ENCODE measurements at regions not wholly inside any gene's neighbourhood (a gene's known extent, or its start where the extent isn't known, plus 50 kb on each side); places are given as distances from the start of the nearest gene placed in this dataset.
"Not testable (repeated sequence)": the region's sequence is repeated elsewhere in the genome, so short reads cannot be mapped to it uniquely, and the experiment has no call there.

DNA sequence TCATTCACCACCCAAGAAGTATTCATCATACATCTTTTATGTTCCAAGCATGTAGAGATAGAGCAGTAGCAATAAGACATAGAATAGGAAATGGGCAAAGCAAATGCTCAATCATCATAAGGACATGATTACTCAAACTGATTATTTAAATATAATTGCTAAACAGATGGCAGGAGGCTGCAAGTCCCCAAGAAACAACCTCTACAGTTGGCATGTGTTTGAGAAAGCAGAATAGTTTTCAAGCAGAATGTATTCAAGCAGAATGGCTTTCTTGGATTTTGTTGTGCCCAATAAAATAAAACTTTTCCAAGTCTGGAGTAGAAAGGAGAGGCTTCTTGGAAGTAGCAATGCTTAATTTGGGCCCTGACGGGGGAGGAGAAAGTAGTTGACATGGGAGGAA lies 86.5 kb upstream of the SYN3 start:
- H3K36me3 ChIP-seq (ENCODE audit: low read depth), result no peaks in the 10 kb centered on the region
- H3K4me1 ChIP-seq (ENCODE audit: insufficient read depth, poor library complexity, severe bottlenecking), result no peaks in the 10 kb centered on the region
- no peaks in the 10 kb centered on the region for H3K27me3 ChIP-seq (ENCODE audit: insufficient read depth, poor library complexity, severe bottlenecking)
- H3K27ac ChIP-seq (ENCODE audit: poor library complexity, severe bottlenecking), result no peak overlapping the region
- no peaks in the 10 kb centered on the region for H3K9me3 ChIP-seq (ENCODE audit: severe bottlenecking)
- H3K4me3 ChIP-seq (ENCODE audit: severe bottlenecking), result no peak overlapping the region
- no peak for DNase-seq (ENCODE audit: low spot score)
- no peak for ATAC-seq (ENCODE audit: low read depth)
- no peak for TF ChIP-seq CTCF (IDR thresholded peaks at IDR 0.05; ENCODE audit: poor library complexity, severe bottlenecking)

DNA sequence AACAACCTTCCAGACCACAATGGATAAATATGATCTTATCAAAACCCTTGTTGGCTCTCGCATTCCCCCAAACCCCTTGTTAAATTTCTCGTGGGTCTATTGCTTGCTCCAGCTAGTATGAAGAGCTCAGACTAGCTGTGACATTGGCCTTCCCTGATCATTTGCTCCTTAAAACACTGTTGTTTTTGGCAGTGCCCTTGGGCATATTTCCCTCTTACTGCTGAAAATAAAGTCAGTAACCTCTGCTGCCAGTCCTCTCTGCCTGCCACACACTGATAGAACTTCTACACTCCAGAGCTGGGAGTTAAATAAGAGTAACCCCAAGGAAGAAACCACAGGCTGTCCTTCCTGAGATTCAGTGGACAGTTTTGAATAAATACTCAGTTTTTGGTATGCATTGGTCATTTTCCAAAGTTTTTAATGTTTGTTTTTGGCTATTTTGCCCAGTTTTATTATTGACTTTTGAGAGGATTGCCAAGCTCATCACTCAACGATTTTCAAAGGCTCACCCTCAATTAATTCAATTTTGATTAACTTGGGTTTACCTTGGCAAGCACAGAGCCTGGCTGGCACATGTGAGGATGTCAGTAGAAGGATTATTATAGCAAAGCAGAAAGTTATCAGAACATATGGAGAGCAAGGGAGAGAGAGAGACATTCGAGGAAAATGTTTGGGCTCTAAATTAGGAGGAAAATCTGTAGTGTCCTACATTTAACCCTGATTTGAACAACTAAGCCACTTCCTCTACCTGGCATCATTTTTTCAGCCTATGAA lies 84.3 kb upstream of the SYN3 start:
- no peak overlapping the region for H3K27ac ChIP-seq (ENCODE audit: poor library complexity, severe bottlenecking)
- no peaks in the 10 kb centered on the region for H3K9me3 ChIP-seq (ENCODE audit: severe bottlenecking)
- H3K4me3 ChIP-seq (ENCODE audit: severe bottlenecking), result no peak overlapping the region
- DNase-seq (ENCODE audit: low spot score) (no peak), ATAC-seq (ENCODE audit: low read depth) (no peak)
- no peaks in the 10 kb centered on the region for H3K36me3 ChIP-seq (ENCODE audit: low read depth)
- H3K27me3 ChIP-seq (ENCODE audit: insufficient read depth, poor library complexity, severe bottlenecking), result no peaks in the 10 kb centered on the region
- TF ChIP-seq CTCF (IDR thresholded peaks at IDR 0.05; ENCODE audit: poor library complexity, severe bottlenecking), result no peak
- H3K4me1 ChIP-seq (ENCODE audit: insufficient read depth, poor library complexity, severe bottlenecking), result no peaks in the 10 kb centered on the region

- Histone ChIP-seq H3K27ac (ENCODE audit: poor library complexity, severe bottlenecking) (no peak overlapping the region), H3K36me3 (ENCODE audit: low read depth) (no peaks in the 10 kb centered on the region), H3K4me3 (ENCODE audit: severe bottlenecking) (no peak overlapping the region), H3K27me3 (ENCODE audit: insufficient read depth, poor library complexity, severe bottlenecking) (no peaks in the 10 kb centered on the region), H3K9me3 (ENCODE audit: severe bottlenecking) (no peaks in the 10 kb centered on the region), H3K4me1 (ENCODE audit: insufficient read depth, poor library complexity, severe bottlenecking) (no peaks in the 10 kb centered on the region)
- no peak for TF ChIP-seq CTCF (IDR thresholded peaks at IDR 0.05; ENCODE audit: poor library complexity, severe bottlenecking)
- no peak for DNase-seq (ENCODE audit: low spot score)
- ATAC-seq (ENCODE audit: low read depth), result no peak
Observed at GRCh38 chr22:33139937-33140336, 81.8 kb upstream of the SYN3 start.

DNA sequence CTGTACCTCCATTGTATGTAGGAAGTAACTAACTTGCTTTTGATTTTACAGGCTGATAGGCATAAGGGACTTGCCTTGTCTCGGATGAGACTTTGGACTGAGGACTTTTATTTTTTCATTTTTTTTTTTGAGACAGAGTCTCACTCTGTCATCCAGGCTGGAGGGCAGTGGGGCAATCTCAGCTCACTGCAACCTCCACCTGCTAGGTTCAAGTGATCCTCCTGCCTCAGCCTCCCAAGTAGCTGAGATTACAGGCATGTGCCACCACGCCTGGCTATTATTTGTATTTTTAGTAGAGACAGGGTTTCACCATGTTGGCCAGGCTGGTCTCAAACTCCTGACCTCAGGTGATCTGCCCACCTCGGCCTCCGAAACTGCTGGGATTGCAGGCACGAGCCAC lies 80.2 kb upstream of the SYN3 start:
- not testable (repeated sequence) for H3K27me3 ChIP-seq (ENCODE audit: insufficient read depth, poor library complexity, severe bottlenecking); H3K4me1 ChIP-seq (ENCODE audit: insufficient read depth, poor library complexity, severe bottlenecking); H3K4me3 ChIP-seq (ENCODE audit: severe bottlenecking); ATAC-seq (ENCODE audit: low read depth); H3K27ac ChIP-seq (ENCODE audit: poor library complexity, severe bottlenecking); H3K9me3 ChIP-seq (ENCODE audit: severe bottlenecking); H3K36me3 ChIP-seq (ENCODE audit: low read depth); DNase-seq (ENCODE audit: low spot score)

GRCh38 chr22:33130473-33130872 lies 72.3 kb upstream of the SYN3 start:
- H3K4me3 ChIP-seq (ENCODE audit: severe bottlenecking), result no peak overlapping the region
- no peaks in the 10 kb centered on the region for H3K36me3 ChIP-seq (ENCODE audit: low read depth)
- no peak for TF ChIP-seq CTCF (IDR thresholded peaks at IDR 0.05; ENCODE audit: poor library complexity, severe bottlenecking)
- DNase-seq (ENCODE audit: low spot score) (no peak), ATAC-seq (ENCODE audit: low read depth) (no peak)
- no peaks in the 10 kb centered on the region for H3K4me1 ChIP-seq (ENCODE audit: insufficient read depth, poor library complexity, severe bottlenecking)
- no peaks in the 10 kb centered on the region for H3K9me3 ChIP-seq (ENCODE audit: severe bottlenecking)
- H3K27me3 ChIP-seq (ENCODE audit: insufficient read depth, poor library complexity, severe bottlenecking), result no peaks in the 10 kb centered on the region
- no peak overlapping the region for H3K27ac ChIP-seq (ENCODE audit: poor library complexity, severe bottlenecking)
